SW 1271 (cell line): ENCODE measurements at regions not wholly inside any gene's neighbourhood (a gene's known extent, or its start where the extent isn't known, plus 50 kb on each side); places are given as distances from the start of the nearest gene placed in this dataset.
A peak's percentile ranks its signal among the peaks of the same experiment; 100 is the strongest.

Experiments
- DNase-seq, 2 experiments: peaks; one replicate each; lab custom pipeline; 2025; lab: John Stamatoyannopoulos, UW

DNA sequence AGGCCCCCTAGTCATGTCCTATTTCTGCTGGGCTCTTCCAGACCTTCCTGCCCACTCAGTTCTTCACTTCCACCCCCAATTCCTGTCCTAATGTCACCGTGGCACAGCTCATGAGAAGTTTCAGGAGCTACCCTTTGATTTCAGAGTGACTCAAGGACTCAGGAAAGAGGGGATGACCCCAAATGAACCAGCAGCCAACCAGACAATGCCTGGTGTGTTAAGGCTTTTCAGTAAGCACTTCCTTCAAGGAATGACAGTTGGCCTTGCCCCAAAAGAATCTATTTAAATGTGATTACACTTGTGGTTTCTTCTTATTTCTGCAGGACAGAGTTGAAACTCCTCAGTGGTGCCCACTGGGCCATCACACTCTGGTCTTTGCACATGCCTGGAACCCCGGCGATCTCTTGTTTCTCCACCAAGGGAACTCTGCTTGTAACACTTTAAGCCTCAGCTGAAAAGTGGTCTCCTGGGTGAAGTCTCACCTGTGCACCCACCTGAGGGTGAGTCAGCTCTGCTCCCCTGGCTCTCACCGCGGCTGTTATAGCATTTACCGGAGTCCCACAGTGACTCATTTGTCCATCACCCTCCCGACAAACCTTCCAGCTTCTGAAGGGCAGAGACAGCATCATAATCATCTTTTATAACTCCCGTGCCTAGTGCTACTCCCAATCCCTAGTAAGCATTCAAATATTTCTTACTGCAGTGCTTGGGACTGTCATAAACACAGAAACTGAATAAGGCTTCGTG lies 123.0 kb upstream of the SVIL start:
- no peak for DNase-seq

DNA sequence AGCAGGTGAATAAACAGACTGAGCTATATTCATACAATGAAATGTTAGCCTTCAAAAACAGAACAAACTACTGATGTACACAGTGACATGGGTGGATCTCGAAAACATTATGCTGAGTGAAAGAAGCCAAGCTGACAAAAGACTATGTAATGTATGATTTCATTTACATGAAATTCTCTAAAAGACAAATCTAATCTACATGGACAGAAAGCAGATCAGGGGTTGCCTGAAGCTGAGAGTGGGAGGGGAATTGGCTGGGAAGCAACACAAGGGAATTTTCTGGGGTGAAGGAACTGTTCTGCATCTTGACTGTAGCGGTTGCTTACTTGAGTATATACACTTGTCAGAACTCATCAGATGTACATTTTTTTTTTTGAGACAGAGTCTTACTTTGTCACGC lies 121.7 kb upstream of the SVIL start:
- DNase-seq: no peak

DNA sequence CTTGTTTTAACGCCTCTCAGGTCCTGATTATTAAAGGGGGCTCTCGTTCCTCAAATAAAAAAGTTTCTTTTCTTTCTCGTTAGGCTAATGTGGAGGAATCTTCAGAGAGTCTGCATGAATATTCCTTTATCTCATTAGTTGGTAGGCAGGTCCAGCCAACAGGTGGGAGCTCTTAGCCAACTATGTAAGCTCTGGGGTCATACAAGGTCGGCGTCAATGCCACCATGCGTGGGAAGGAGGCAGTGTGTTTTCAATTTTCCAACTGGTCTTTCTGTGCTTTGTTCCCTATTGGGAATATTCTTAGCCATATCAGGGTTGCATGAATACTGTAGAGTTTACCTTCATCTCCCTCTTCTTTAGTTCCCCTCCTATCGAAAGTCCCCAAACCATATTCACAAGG lies 118.5 kb upstream of the SVIL start:
- DNase-seq: no peak

DNA sequence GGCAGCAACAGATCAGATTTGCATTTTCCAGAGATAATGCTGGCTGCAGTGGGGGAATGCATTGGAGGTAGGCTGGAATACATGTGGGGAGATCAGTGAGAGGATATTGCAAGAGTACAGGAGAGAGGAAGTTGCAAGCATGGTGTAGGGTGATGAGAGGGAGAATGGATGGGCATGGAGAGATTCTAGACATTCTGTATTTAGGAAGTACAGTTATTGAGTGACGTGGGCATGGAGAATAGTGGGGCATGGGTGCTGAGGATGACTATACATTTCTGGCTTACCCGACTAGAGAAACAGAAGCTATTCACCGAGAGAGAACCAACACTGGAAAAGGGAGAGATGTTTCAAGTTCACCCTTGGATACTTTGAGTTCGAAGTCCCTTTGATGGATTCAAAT lies 116.9 kb upstream of the SVIL start:
- no peak for DNase-seq

DNA sequence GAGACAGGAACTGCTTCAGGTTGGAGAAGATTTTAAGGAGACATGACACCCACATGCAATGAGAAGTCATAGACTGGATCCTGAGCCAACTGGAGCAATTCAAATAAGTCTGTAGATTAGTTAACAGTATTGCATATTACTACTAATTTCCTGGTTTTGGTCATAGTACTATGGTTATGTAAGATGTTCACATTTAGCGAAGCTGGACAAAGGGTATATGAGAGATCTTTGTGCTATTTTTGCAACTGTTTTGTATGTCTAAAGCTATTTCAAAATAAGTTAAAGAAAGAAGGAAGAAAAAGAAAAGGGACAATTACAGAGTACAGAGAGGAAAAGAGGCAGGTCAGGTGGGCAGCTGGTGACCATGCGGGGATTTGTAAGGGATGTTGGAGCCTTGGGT lies 116.5 kb upstream of the SVIL start:
- DNase-seq: no peak

DNA sequence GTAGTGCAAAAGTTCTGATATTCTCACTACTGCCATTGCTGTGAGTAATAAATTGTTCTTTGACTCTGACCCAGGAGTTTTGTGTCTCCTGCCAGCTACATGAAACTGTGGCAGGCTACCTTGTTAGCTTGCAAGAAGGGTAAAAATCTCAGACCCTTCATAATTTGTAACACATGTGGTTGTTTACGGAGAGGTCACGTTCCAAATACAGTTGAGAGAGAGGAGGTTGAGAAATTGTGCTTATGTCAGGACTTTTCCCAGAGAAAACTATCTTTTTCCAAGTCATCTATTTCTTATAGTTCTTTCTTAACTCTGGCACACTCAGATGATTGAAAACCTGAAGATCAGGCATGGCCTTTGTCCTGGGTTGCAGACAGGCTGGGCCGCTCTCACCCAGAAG lies 114.4 kb upstream of the SVIL start:
- DNase-seq: no peak

DNA sequence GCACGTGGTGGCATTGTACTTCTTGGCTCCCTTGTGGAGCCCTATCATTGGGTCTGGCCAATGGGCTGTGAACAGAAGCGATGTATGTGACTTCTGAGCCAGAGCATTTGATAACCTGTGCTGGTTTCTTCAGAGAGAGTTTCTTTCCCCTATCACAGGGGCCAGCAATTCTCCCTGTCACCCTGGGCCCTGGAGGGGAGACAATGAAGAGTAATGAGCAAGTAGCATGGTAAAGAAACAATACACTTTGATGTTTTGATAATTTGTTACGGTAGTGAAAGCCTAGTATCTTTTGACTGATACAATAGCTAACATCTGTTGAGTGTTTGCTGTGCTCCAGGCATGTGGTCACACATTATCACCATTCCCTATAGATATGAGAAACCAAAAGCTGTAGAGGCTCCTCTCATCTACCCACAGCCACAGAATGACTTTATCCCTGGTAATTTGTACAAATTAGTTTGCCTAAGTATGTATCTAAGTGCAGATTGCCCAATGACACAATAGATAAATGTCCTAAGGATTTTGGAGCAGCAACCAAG lies 113.4 kb upstream of the SVIL start:
- DNase-seq: no peak

DNA sequence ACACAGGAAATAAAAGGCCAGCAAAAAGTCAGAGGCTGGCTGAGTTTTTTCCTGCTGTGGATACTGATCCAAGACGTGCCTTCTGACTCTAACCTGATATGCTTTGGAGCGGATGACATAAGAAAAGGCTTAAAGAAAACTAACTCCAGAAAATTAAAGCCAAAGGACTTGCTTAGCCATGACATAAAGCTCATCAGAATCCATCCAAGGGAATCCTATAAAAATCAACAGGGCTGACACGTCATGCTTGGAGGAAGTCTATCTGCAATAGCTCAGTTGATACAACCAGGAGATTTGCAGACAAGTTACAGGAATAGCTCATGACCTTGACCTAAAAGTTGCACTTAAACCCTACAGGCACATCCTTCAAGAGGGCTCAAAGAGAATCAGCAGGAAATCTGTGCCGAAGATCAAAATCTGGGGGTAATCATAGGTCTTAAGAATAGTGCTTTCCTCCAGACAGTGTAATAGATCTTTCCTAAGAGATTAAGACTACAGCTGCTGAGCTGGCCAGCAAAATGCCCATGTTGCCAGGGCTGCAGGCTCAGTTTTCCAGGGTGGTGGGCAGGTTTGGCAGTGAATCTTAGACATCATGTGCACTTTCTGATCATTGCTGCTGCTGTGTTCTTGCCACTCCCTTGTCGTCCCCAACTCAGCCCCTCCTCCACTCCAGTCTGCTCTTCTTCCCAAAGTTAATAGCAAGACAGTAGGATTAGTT lies 111.5 kb upstream of the SVIL start:
- DNase-seq: no peak

DNA sequence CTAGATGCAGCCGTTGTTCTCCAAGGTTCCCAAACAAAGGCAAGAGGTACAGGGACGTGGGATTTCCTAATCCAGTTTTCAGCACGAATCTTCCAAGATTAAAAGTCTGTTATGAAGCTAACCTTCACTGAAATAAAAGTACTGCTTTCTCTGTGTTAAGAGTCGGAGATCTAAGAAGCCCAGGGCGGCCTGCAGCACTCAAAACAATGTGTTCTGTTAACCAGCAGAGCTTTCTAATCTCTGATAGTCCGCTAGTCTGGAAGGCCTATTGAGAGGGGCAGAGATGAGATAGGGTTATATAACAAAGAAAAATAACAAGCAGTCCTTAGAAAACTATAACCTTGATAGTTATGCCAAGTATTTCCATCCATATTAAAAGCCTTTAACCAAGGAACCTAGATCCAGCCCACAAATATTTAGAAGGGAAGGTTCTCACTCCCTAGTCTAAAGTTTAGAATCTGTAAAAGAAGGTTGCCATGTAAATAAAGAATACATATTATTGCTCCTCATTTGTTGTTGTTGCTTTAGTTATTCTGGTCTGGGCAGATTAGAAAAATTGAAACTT lies 106.3 kb upstream of the SVIL start:
- no peak for DNase-seq

DNA sequence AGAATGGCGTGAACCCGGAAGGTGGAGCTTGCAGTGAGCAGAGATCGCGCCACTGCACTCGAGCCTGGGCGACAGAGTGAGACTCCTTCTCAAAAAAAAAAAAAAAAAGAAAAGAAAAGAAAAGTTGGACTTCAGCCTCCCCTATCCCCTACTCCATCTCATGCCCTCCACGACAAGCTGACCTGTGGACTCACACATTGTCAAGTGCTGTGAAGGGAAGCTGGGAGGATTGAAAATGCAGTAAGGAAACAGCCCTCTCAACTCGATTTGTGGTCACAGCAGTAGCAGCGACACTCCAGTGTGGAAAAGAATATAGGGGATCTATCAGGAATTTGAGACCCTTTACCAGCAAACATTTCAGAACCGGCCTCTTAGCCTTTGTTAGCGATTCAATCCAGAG lies 103.6 kb upstream of the SVIL start:
- DNase-seq: no peak

DNA sequence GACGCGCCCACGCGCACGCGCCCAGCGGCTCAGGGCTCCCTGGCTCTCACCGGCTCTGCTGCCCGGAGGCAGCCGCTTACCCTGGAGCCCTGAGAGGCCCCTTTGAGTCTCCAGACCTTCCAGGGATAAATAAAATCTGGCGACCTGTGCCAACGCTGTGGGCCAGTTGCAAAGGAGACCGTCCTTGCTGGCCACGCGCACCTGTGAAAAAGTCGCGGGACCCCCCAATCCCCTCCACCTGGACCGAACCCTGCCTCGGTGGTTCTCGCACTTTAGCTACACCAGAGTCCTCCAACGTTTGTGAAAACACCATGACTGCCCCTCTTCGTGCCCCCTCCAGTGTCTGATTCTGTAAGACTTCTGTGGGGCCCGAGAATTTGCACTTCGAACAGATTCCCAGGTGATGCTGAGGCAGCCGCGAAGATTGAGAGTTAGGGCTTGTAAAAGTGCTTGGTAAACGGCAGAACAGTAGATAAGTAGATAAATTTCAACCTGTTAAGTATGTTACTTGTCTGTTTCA lies 102.4 kb upstream of the SVIL start:
- DNase-seq: no peak

DNA sequence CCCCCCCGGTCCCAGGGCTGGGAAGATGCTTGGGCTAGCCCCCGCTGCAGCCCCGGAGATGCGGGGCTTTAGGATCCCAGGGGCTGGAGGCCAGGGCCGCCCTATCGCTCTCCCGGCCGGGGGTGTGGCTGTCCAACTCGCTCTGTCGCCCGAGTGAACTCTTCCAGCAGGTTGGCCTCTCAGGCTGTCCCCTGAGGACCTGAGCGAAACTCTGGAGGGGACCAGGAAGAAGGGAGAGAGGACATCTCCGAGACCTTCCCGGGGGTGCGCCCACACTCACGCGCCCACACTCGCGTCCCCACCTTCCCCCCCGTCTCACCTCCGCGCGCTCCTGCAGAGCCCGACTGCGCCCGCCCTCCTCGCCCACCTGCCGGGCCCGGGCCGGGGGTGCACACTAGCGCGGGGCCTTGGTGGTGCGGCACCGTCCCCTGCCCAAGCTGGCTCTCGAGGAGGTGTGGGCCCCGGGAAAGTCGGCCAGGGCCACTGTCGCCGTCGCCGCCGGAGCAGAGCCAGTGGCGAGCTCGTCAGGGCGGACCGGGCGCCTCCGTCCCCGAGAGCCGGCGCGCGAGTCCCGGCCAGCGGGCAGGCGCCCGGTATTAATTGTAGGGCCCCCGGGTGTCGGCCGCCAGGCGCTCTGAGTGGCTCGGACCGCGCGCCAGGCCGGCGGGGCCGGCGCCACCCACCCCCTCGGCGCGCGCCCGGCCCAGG lies 101.7 kb upstream of the SVIL start:
- DNase-seq: peak; percentile 48 to 78

DNA sequence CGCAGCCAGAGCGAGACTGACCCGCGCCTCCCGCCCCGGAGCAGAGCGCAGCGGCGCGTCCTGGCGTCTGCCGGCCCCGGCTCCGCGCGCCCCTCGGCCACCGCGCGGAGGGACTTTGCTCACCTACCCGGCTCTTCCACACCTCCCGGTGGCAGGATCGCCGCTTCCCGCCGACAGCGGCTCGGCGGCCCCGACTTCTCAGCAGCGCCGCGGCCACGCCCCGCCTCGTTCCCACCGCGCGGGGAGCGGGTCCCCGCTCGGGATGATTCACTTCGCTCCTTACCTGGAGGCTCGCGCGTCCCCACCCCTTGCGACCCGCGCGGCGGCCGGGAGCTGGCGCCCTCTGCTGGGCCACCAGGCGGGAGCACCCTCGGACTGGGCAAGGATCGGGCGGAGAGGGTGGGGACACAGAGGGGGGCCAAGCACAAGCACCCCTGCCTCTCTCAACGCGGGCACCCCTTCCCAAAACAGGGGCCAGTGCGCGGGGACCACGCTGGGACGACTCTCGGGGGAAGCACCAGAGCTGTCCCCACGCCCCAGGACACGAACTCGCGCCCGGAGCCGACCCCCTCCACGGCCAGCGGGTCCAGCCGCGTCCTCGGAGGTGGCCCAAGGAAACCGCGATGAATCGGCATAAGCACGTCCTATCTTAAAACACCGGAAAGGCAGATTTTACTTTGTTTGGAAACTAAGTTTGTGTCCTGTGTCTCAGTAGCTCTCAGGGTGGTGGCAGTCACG lies 101.0 kb upstream of the SVIL start:
- DNase-seq: peak; percentile 73 to 91

DNA sequence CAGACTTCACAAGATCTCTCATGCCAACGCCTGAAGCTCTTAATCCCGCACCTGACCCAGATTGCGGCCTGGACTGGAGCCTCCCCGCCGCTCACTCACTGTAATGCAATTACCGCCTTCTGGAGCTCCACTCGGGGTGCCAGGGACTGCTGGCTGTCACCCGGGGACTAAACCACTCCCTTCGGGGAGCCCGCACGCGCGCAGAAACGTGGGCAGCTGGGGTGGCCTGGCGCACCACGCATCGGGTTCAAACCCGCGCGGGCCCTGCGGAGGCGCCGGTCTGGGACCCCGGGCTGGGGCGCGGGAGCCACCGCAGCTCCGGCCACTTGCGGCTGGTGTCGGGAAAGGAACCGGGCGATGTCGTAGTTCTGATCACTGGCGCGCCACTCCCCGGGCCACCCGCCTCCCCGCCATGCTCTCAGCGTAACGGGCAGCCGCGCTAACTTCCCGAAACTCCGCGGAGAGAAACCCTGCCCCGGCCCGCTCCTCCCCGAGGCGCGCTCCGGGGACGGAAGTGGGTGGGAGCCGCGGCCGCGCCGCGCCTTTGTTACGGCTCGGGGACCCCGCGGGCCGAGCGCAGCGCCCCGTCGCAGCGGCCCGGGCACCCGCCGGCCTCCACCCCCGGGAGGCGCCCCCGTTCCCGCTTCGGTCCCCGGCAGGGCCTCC lies 100.3 kb upstream of the SVIL start:
- DNase-seq: peak; percentile 55 to 58

DNA sequence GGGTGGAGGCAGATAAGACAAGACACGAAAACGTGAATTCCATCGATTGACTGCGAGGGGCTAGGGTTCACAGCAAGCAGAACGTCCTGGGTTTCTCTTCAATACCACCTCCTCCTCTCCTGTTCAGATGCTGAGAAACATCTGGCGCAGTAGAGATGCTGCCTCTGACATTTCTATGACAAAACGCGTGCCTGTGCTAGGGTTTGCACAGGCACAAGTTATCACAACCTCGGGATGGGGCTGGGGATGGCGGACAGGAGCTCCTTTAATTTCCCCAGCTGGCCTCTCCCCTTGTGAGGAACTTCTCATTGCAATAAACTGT lies 99.8 kb upstream of the SVIL start:
- DNase-seq: no peak

DNA sequence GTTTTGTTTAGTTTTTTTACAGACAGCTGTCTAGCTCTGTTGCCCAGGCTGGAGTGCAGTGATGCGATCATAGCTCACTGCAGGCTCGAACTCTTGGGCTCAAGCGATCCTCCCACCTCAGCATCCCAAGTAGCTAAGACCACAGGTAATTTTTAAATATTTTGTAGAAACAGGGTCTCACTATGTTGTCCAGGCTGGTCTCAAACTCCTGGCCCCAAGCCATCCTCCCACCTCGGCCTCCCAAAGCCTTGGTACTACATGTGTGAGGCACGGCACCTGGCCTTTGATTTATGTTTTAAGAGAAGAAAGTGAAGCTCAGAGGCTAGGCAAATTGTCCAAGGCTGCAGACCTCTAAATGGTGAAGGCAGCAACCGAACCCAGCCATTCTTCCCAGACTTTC lies 98.6 kb upstream of the SVIL start:
- no peak for DNase-seq

DNA sequence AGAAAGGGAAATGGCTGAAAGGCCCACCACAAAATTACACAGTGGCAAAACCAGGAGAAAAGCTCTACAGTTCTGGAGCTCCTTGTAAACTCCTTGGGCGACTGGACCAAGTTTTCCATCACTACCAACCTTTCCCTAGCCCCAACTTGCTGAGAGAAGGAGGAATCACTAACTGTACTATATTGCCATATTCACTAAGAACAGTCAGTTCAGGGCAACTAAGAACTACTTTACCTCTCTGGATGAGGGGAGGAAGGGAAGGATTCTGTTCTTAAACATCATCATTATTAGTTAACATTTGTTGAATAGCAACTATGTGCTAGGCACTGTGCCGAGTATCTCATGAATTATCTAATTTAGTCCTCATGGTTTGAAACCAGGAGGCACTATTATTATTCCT lies 98.1 kb upstream of the SVIL start:
- no peak for DNase-seq

DNA sequence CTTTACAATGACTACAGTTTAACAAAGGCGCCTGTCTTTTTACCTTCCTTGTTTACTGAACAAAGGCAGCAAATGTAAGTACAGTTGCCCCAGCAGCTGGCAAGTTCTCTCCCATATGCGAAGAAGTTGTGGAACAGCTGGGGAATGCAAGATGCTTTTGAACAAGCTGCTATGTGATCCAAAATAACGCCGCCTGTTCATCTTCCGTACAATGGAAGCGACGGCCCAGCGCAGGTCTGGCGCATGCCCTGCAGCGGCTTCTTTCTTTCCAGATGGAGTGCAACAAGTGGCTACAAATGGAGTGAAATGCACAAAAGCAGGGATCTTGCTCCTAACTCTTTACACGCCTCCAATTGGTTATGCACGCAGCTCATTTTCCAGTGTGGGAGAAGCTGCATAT lies 97.0 kb upstream of the SVIL start:
- no peak for DNase-seq

DNA sequence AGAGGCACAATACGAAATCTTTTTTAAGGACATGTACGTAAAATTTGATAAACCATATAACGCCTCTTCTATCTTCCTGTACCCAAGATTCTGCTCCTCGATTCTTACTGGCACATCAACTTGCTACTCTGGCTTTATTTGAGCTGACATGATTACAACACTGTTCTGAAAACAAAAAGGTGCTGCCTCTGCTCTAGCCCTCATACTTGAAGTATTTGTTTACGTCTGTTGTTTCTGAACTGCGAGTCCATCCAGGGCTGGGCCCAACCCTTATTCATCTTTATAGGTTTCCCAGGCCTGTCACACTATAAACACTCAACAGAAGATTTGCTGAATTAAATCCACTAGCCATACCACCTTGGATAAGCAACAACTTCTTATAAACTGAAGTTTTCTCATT lies 96.2 kb upstream of the SVIL start:
- no peak for DNase-seq

DNA sequence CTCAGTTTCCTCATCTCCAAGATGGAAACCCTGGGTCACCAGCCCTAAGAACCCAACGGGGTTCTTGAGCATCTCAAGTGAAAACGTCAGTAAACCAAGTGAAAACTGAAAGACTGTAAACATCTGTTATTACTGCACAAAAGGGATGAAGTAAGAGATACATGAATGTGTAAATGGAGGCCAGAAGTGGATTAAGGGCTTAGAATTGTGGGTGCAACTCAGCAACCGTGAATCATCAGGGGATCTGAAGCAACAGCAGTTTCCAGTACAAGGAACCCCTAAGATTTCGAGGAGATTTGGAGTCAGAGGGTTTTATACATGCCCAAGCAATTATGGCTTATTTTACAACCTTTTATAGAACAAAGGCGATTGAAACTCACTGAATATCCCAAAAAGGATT lies 95.7 kb upstream of the SVIL start:
- DNase-seq: no peak

DNA sequence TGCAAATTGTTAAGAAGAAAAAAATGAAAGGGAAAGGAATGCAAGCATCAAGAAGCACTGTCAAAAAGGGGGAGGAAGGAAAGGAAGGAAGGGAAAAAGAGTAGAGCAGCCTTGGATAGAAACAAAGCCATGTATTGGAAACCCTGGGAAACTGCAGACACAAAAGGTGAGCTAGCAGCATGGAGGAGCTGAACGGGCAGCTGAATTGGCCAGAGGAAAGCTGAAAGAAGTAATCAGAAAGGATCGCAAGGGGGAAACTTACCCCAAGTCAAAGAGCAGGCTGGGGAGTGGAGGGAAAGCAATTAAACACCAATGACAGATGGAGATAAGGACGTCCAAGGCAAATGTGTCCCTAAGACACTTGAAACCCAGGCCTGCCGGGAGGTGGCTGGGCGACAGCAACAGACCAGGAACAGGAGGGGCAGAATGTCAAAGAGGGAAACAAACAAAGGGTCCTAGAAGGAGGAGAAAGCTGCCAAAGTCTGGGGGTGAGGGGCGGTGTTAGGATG lies 93.8 kb upstream of the SVIL start:
- DNase-seq: no peak
